Putamen (tissue), 1 donor: ENCODE measurements at regions not wholly inside any gene's neighbourhood (a gene's known extent, or its start where the extent isn't known, plus 50 kb on each side); places are given as distances from the start of the nearest gene placed in this dataset.

ENCODE experiments used
- DNase-seq: peaks from one replicate; pipeline ENCODE4 v3.0.0-alpha.2; 2016; ENCODE audit warnings: low spot score

DNA sequence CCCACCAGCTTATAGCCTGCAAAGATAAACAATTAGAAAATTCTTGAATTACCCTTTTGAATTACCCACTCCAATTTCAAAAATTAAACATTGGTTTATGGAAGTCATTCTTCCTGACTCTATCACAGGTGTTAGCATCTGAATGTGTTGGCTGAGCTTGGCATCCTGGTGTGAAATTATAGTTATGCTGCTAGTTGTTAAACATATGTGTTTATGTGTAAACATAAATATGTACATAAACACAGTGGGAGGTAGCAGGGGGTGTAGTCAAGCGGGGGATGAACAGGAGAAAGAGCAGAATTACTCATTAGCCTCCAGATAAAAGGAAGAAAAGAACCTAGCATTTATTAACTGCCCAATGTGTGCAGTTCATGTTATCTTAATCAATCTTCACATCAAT is 530.2 kb downstream of the MCTP2 start:
- DNase-seq = no peak

DNA sequence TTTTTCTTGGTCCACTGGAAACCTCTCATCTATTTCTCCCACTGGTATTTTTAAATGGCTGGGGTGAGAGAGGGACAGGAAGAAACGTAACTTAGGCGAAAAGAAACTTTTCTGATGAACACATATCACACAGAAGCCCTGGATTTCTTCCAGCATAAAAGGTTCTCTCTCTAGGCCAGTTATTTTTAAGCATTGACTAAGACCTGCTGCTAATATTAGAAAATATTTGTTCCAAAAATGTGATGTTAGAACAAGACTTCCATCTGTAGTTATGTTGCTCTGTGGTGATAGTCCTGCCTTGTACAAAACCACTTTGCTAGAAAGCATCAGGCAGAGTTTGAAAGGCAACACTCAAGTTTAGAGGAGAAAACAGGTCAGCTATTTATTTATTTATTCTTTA is 537.7 kb downstream of the MCTP2 start:
- no peak for DNase-seq

DNA sequence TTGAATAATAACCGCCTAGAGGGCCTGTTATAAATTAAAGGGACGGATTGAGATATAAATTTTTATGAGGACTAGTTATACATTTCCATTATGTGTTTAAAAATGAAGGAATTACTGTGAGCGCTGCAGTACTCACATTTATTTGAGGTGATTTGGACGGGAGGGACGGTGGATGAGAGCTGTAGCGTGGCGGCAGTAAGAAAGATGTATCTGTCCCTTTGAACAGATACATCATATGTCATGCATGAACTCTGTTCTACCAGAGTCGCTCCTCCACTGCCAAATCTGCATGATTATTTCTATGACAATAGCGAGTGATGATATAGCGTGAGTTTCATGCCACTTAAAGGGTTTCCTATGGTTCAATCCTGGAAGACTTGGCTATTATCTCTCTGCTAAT is 538.8 kb downstream of the MCTP2 start:
- DNase-seq = no peak

DNA sequence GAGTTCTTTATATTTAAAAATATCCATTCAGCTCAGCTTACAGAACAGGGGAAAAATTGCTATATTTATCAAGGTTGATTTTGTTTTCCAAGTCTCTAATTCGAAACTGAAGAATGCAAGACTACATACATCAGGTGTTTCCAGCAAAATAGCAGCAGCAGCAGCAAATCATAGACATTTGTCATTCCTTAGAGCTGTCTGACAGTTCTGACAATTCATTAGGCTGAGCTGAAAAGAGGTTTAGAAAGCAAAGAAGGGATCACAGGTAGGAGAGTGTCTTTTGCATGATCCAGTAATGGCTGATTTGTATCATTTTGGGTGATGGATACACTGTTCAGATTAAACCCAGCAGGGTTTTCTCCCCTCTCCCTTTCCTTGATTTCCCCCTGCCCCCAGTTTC is 545.7 kb downstream of the MCTP2 start:
- no peak for DNase-seq

DNA sequence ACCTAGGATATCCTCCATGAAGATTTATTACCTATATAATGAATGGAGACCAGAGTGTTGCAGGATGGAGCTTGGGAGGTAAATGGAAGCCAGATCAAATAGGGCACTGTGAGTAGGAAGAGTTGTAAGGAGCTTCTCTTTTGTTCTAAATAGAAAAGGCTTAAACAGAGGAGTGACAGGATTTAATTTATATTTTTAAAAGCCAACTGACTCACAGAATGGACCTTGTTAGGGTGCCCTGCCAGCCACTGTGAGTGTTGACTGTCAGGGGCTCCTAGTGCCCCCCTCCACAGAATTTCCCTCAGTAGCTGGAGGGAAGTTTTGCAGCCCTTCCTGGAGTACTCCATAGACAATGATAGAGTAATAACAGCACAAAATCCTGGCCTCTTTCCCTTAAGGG is 547.5 kb downstream of the MCTP2 start:
- no peak for DNase-seq

DNA sequence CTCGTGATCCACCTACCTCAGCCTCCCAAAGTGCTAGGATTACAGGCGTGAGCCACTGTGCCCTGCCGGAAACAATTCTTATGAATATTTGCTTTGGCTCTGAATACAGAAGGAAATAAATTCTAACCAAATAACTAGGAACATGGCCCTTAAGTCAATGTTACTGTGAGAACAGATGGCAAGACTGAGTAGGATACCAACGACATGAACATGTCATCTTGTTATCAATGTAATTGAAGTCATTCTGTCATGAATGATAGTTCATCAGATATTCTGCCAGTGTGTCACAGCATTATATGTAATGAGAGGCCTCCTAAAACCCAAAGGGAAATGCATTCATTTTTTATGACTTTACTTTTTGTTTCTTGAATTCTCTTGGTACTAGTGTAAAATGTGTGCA is 548.8 kb downstream of the MCTP2 start:
- DNase-seq = no peak

DNA sequence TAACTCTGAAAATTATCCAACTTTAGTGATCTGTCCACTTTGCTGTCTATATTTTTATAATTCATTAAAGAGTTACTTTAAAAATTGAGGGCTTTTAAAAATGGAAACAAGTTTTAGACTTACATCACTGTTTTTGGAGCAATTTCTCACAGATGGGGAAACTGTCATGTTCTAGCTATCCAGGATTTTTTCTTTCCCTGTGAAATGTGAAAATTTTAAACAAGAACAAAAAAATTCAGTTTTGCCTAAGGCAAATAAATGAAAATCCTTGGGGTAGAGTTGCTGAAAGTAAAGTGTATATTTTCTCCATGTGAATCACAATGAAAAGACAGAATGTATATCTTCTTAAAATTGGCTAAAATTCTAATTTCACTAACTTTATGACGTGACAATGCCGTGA is 553.7 kb downstream of the MCTP2 start:
- DNase-seq = no peak

DNA sequence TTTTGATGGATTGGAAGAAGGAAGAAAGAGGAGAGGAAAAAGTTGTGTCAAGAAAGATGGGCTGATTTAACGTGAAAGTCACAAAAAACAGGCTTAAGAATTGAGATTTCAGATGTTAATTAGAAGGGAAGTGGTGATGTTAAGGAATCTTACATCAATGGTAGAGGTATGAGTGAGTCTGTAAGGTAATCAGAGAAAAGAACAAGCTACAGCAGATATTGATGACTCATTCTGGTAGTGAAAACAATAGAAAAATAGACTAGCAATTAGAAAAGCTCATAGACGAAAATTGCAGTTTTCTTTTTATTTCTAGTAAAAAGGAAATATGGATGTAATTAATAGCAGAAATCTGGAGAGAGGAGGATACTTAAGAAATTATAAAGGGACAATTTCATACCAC is 559.6 kb downstream of the MCTP2 start:
- DNase-seq = no peak

DNA sequence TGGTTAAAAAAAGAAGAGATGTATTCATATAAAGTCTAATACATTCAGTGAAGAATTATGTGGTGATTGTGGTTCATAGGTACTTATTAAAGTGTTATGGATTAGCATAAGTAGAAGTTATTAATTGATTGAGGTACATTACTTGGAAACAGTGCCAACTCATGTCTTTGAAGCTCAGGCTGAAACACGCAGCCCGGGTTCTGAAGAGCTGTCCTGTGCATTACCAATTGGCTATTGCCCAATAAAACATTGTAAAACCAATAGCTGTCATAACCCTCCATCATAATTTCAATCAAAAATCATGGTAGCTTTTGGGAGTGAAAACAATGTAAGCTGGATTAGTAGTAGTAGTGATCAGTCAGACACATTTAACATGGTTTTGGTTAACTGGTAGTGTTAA is 560.1 kb downstream of the MCTP2 start:
- DNase-seq = no peak

DNA sequence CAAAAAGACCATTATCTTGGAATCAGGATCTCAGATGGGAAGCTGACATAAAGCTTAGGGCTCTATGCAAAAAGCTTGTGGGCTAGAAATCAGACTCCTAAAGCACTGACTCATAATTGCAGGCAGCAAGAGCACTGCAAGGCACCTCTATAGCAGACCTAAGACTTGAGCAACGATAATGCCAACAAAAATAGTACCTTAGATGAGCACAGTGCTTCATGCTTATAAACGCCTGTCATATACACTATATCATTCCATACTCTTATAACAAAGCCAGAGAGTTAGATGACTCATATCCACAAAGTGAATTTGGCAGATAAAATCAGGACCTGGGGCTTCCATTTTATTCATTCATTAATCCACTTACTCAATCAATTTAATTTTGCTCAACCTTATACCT is 560.8 kb downstream of the MCTP2 start:
- DNase-seq = no peak

DNA sequence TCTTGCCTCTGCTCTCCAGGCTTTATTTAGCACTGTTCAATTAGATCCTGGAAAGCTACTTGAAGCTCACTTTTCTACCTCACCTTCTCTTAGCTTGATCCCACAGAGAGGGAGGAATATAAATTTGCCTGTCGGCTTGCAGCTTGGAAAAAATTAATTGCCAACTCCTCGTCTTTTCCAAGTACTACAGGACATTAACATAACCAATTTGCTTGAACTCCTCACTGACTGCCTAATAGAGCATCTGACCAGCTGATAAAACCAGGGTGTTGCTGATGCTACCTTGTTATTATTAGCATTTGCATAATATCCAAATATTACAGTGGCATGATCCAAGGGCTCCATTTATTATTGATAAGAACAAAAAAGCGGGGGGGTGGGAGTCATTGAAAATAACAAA is 561.8 kb downstream of the MCTP2 start:
- DNase-seq = no peak

DNA sequence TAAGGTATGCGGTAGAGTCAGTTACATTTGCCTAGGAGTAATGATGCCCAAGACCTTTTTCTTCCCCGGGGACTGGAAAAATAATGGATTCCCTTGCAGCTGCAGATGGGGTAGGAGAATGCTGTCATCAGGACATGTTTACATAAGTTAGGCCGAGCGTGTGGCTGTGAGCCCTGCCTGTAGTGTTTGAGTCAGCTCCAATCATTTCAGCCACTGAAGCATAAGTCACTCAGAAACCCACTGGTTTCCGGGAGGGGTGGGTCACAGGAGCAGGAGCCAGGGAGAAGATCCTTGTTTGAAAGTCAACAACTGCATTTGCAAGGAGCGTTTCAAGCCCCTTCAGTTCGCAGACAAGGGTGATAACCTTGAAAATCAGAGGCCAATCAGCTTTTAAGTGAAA is 562.3 kb downstream of the MCTP2 start:
- DNase-seq = no peak

DNA sequence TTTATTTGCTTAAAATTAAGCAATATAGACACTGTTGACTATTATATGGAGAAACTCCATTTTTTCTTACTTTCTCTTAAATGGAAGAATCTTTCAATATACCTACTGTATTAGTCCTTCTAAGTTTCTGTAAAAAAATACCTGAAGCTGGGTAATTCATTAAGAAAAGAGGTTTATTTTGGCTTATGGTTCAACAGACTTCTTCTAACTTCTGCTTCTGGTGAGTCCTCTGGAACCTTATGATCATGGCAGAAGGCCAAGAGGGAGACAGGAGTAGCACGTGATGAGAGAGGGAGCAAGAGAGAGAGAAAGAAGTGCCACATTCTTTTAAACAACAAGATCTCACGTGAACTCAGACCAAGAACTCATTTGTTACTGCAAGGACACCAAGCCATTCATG is 573.3 kb downstream of the MCTP2 start:
- no peak for DNase-seq

DNA sequence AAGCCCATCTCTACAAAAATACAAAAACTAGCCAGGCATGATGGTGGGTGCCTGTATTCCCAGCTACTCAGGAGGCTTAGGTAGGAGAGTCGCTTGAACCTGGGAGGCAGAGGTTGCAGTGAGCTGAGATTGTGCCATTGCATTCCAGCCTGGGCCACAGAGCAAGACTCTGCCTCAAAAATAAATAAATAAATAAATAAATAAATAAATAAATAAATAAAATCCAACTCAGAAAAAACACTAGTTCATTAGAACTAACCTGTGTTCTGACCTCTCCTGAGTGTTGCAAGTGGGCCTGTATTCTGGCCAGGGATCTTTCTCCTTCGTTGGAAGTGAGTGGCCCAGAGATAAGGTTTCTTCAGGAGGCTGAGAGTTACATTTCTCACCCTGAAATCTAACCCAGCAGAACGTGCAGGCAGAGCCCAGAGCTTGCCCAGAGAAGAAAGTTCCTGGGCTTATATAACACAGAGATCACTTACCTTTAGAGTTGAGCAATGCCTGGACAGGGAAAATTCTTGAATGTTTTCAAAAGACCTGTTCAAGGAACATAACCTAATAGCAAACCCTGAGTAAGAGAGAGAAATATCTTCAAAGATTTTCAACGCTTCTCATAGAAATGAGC is 583.9 kb downstream of the MCTP2 start:
- no peak for DNase-seq

DNA sequence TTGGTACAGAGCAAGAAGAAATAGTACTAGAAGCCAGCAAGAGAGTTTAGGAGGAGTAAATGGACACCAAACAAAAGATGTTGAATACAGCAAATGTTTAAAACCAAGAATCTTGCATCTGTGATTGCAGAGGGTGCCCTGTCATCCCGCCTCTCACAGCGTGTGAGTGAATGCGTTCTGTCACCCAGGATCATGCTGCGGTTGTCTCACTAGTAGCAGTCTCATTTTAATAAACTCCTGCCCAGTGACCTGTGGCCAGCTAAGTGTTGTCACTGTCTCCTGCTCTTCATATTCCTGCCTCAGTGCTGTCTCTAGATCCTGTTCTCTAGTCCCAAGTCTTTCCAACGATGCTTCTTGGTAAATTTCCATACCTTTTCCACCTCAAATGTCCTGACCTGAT is 584.6 kb downstream of the MCTP2 start:
- DNase-seq = no peak

DNA sequence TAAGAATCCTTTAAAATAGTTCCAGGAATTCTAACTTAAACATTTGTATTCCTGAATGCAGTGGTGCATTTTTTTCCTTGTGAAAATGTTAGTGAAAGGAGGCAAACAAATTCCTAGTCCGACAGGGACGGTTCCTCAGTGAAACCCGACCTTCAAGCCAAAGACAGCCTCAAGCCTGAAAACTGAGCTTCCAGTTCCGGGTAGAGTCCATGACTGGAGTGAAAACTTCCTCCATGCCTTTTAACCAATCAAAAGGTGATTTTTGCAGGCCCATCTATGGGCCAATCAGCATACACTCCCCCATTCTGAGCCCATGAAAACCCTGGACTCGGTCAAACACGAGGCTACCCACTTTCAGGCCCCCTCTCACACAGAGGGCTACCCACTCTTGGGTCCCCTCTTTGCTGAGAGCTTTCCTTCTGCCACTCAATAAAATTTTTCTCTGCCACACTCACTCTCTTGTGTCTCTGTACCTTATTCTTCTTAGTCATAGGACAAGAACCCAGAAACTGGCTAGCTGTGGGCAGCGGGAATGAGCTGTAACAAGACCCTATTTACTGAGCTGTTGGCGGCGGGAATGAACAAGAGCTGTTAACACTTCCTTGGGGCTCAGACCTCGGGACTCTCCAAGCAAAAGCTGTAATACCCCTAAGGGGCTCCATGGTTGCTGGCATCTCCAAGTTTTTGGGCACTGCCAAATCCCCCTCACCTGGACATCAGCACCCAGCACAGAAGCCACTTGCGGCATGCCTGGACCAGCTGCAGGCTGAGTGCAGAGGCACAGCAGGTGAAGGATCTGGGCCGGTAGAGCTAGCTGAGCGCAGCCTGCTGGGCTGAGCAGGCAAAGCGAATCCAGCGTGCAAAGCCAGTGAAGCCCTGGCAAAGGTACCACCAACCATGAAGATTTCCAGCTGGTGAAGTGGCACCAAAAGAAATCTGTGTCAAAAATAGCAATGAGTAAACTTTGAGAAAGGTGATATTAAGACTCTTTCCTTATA is 598.8 kb downstream of the MCTP2 start:
- no peak for DNase-seq

DNA sequence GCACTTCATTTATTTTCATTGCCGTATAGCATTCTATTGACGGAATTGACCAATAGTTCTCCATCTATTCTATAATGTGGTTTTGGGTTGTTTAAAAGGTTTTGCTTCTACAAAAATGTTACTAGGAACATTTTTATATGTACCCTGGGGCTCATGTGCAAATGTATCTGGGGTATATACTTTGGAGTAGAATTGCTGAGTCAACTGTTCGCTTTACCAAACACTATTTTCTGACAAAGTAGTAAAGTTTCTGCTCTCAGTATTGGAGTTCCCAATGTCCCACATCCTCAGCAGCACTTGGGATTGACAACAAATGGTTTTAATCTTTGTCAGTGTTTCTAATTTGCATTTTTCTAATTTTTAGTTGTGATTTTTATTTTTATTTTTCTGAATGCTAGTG is 602.6 kb downstream of the MCTP2 start:
- DNase-seq = no peak

DNA sequence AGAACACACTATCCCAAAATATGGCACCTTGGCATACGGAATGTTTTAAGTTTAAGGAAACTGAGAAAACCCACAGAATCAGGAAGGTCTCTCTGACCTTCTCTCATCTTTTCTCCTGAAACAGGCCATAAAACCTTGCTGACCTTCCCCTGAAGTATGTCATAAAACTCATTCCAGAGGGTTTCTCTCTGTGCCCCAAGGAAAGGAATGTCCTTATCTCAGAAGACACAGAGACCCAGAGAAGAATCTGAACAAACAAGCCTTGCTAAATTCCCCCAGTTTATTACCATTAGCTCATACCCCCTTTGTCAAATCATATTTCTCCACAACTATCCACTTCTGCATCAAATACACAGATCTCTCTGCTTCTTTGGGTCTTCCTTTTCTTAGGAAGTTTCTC is 603.1 kb downstream of the MCTP2 start:
- DNase-seq = no peak

DNA sequence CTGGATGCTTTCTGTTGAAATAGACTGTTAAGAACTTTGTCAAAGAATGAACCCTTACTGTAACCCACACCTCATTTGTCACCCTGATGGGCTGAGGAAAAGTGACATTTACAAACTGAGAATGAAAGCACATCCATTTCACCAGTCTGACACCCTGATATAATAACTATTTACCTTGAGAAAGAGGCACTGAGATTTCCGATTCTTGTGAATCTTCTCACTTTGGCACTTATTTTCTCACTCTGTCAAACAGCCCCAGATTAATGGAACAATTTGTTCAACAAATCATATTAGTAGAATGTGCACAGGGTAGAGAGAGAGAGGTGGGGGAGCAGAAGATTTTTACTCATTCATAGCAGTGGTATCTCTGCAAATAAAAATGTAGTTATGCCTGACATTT is 606.9 kb downstream of the MCTP2 start:
- no peak for DNase-seq

DNA sequence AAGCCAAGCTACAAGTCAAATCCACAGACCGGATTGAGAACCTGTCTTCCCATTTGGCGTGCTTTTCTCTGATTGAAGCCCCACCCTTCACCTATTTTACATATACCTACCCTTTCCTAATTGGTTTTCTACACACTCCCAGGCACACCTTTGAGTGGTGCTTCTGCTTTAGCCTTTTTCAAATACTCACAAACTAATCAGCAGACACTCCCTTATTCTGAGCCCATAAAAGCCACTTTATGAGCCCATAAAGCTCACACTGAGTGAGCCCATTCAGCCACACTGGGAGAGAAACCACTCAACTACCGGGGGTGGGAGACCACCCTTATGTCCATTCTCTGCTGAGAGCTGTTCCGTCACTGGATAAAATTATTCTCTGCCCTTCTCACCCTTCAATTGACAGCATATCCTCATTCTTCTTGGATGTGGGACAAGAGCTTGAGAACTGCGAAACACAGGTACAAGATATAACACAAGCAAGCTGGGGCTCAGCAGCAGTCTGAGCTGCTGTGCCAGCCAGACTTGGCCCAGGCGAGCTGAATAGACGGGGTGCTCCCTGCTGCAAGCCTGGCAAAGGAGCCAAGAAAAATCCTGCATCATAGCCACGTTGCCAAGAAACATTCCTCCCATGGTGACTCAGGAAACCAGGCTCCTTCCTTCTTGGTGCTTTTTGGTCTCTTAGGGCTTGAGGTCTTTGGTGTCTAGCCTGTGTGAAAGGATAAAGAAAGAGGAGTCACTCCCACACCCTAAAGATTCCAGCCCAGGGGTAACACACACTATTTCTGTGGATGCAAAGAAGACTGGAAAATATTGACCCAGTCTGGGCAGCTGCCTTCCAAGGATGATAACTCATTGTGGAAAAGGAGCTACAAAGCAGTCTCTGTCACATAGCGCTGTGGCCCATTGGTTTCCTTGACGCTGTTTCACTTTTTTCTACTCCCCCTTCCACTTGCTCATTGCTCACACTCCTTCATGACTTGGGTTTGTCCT is 609.7 kb downstream of the MCTP2 start:
- no peak for DNase-seq

DNA sequence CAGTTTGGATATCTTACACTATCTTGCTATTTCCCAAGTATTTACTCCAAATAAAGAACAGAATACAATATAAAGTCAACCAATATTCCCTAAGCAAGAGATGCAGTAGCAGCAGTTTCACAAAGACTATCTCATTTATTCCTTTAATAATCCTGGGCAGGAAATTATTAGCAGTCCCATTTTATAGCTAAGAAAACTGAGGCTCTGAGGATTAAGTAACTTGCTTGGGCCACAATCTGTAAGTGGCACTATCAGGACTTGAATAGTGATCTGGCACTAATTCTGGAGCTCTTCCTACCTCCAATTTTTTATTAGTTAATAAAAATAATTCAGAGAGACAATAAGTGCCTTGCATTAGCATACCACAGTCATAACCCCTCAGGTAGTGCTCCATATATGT is 611.7 kb downstream of the MCTP2 start:
- no peak for DNase-seq

DNA sequence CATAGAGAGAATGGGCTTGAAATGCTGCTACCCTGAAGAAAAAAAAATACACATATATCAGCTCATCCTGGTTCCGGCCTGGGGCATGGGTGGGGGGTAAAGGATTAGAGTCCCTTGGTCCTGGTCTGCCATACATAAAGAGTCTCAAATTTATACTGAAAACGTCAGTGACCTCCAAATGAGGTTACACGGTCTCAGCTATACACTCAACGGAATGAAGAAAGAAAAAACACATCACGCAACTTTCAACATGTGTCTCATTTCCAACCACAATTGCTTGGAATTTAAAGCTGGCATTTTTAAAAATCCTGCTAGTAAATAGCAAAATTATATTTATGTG is 612.8 kb downstream of the MCTP2 start:
- DNase-seq = no peak
